WTC11 (cell line): ENCODE measurements at regions not wholly inside any gene's neighbourhood (a gene's known extent, or its start where the extent isn't known, plus 50 kb on each side); places are given as distances from the start of the nearest gene placed in this dataset.

Experiments
- ATAC-seq: fragments of 200-7000 bp; cut with Tn5 transposase; 2 replicates; pipeline ENCODE4 v1.10.0; 2021; ENCODE audit warnings: mild to moderate bottlenecking, moderate library complexity
- CTCF ChIA-PET: fragments of 300-600 bp; sonication (Branson Sonifier 250); formaldehyde crosslinking; loops from one replicate; lab custom pipeline; 2021; ENCODE audit warnings: antibody characterized with exemption; lab: Charles Lee
- POLR2A ChIA-PET: fragments of 350-600 bp; sonication (Branson Sonifier 250); formaldehyde crosslinking; loops from one replicate; lab custom pipeline; 2021; ENCODE audit warnings: antibody characterized with exemption; lab: Charles Lee
- DNase-seq: peaks from one replicate; pipeline ENCODE4 v3.0.0; 2021; ENCODE audit warnings: low spot score
- H3K27ac Mint-ChIP-seq: 2 replicates; pipeline ENCODE4 v1.8.0; 2021; ENCODE audit warnings: mixed read lengths
- H3K27me3 Mint-ChIP-seq: 2 replicates; pipeline ENCODE4 v1.8.0; 2021; ENCODE audit warnings: low read depth, mild to moderate bottlenecking, moderate library complexity, mixed read lengths
- H3K36me3 Mint-ChIP-seq: 2 replicates; pipeline ENCODE4 v1.8.0; 2021; ENCODE audit warnings: mixed read lengths
- H3K4me1 Mint-ChIP-seq: 2 replicates; pipeline ENCODE4 v1.8.0; 2022; ENCODE audit warnings: mixed read lengths
- H3K4me3 Mint-ChIP-seq: 2 replicates; pipeline ENCODE4 v1.8.0; 2021; ENCODE audit warnings: mild to moderate bottlenecking, moderate library complexity, mixed read lengths
- H3K9me3 Mint-ChIP-seq: 2 replicates; pipeline ENCODE4 v1.8.0; 2021; ENCODE audit warnings: mixed read lengths
- ATF3 ChIP-seq: sonication (generic); formaldehyde crosslinking; conservative IDR thresholded peaks from 2 replicates; pipeline ENCODE4 v1.8.1; 2022; ENCODE audit warnings: mild to moderate bottlenecking, missing genetic modification reagents
- CREB1 ChIP-seq: sonication (generic); formaldehyde crosslinking; IDR thresholded peaks from 2 replicates; pipeline ENCODE4 v1.8.0; 2023; ENCODE audit warnings: mild to moderate bottlenecking, missing genetic modification reagents
- CREM ChIP-seq: sonication (generic); formaldehyde crosslinking; IDR thresholded peaks from 2 replicates; pipeline ENCODE4 v1.8.1; 2022; ENCODE audit warnings: mild to moderate bottlenecking, missing genetic modification reagents, moderate library complexity
- E2F1 ChIP-seq: sonication (generic); formaldehyde crosslinking; IDR thresholded peaks from 2 replicates; pipeline ENCODE4 v1.8.0; 2022; ENCODE audit warnings: mild to moderate bottlenecking, missing genetic modification reagents
- EMX1 ChIP-seq: fragments of 250-450 bp; sonication (Bioruptor Pico); IDR thresholded peaks from 2 replicates; pipeline ENCODE4 v1.8.0; 2021; ENCODE audit warnings: mild to moderate bottlenecking
- FOXJ3 ChIP-seq: sonication (generic); formaldehyde crosslinking; IDR thresholded peaks from 2 replicates; pipeline ENCODE4 v1.9.0; 2021; ENCODE audit warnings: missing genetic modification reagents, mild to moderate bottlenecking, borderline replicate concordance
- FOXK1 ChIP-seq: sonication (generic); formaldehyde crosslinking; IDR thresholded peaks from 2 replicates; pipeline ENCODE4 v1.8.0; 2022; ENCODE audit warnings: mild to moderate bottlenecking, moderate library complexity, missing genetic modification reagents
- FOXP4 ChIP-seq: sonication (generic); formaldehyde crosslinking; IDR thresholded peaks from 2 replicates; pipeline ENCODE4 v1.8.0; 2022; ENCODE audit warnings: mild to moderate bottlenecking, missing genetic modification reagents
- IRF1 ChIP-seq: sonication (generic); formaldehyde crosslinking; IDR thresholded peaks from 2 replicates; pipeline ENCODE4 v1.8.0; 2023; ENCODE audit warnings: missing genetic modification reagents
- JAZF1 ChIP-seq: fragments of 250-450 bp; sonication (Bioruptor Pico); IDR thresholded peaks from 2 replicates; pipeline ENCODE4 v1.9.0; 2021; ENCODE audit warnings: moderate library complexity, mild to moderate bottlenecking, inconsistent platforms
- JUN ChIP-seq: sonication (generic); formaldehyde crosslinking; IDR thresholded peaks from 2 replicates; pipeline ENCODE4 v1.8.0; 2023; ENCODE audit warnings: mild to moderate bottlenecking, missing genetic modification reagents
- KAT7 ChIP-seq: sonication (generic); formaldehyde crosslinking; IDR thresholded peaks from 2 replicates; pipeline ENCODE4 v1.8.1; 2023; ENCODE audit warnings: missing genetic modification reagents, mild to moderate bottlenecking, borderline replicate concordance
- NFATC4 ChIP-seq: fragments of 250-450 bp; sonication (Bioruptor Pico); IDR thresholded peaks from 2 replicates; pipeline ENCODE4 v1.9.0; 2021; ENCODE audit warnings: mild to moderate bottlenecking
- NR2C2 ChIP-seq: sonication (generic); formaldehyde crosslinking; IDR thresholded peaks from 2 replicates; pipeline ENCODE4 v1.8.0; 2022; ENCODE audit warnings: mild to moderate bottlenecking, missing genetic modification reagents
- TCF7 ChIP-seq: sonication (generic); formaldehyde crosslinking; IDR thresholded peaks from 2 replicates; pipeline ENCODE4 v1.8.0; 2022; ENCODE audit warnings: mild to moderate bottlenecking, low read depth, missing genetic modification reagents, moderate library complexity
- ZNF138 ChIP-seq: sonication (generic); formaldehyde crosslinking; conservative IDR thresholded peaks from 2 replicates; pipeline ENCODE4 v1.8.1; 2022; ENCODE audit warnings: mild to moderate bottlenecking, moderate library complexity, missing genetic modification reagents
- ZNF219 ChIP-seq: sonication (generic); formaldehyde crosslinking; IDR thresholded peaks from 2 replicates; pipeline ENCODE4 v1.8.0; 2023; ENCODE audit warnings: missing genetic modification reagents, mild to moderate bottlenecking, borderline replicate concordance
- ZNF512 ChIP-seq: sonication (generic); formaldehyde crosslinking; IDR thresholded peaks from 2 replicates; pipeline ENCODE4 v1.8.1; 2022; ENCODE audit warnings: missing genetic modification reagents, borderline replicate concordance
- ZNF532 ChIP-seq: fragments of 250-450 bp; sonication (Bioruptor Pico); IDR thresholded peaks from 2 replicates; pipeline ENCODE4 v1.9.0; 2021; ENCODE audit warnings: mild to moderate bottlenecking, borderline replicate concordance
- TF ChIP-seq, protein P1 (sequence below): sonication (generic); formaldehyde crosslinking; conservative IDR thresholded peaks from 2 replicates; pipeline ENCODE4 v1.8.1; 2023; ENCODE audit warnings: mild to moderate bottlenecking, low read depth, missing genetic modification reagents, moderate library complexity

DNA sequence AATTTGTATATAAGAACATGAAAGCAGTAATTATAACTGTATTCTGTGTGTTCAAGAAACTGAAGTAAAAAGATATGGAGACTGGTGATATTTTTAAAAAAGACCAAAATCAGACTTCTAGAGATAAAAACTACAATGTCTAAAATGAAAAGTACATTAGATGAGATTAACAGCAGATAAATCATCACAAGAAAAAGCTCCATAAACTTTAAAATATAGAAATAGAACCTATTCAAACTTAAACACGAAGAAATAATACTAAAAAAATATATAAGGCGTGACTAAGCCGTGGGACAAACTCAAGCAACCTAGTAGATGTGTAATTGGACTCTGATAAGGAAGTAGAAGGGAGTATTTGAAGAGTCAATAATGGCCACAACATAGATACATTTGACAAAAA, 189.1 kb upstream of the ZMIZ1 start (continued):
- TF ChIP-seq ZNF532 (CRISPR knock-in tag) (no peak), CREB1 (CRISPR knock-in tag) (no peak), JUN (CRISPR knock-in tag) (no peak), FOXP4 (CRISPR knock-in tag) (no peak), FOXJ3 (CRISPR knock-in tag) (no peak), ZNF138 (CRISPR knock-in tag) (no peak)

- TF ChIP-seq KAT7 (CRISPR knock-in tag) (no peak), NFATC4 (no peak), NR2C2 (CRISPR knock-in tag) (no peak), ZNF219 (CRISPR knock-in tag) (no peak), JAZF1 (CRISPR knock-in tag) (no peak), CREM (CRISPR knock-in tag) (no peak), ZNF512 (no peak), IRF1 (CRISPR knock-in tag) (no peak), ATF3 (CRISPR knock-in tag) (no peak), TCF7 (CRISPR knock-in tag) (no peak), E2F1 (no peak), FOXK1 (CRISPR knock-in tag) (no peak), EMX1 (no peak)
- TF ChIP-seq, protein P1, sequence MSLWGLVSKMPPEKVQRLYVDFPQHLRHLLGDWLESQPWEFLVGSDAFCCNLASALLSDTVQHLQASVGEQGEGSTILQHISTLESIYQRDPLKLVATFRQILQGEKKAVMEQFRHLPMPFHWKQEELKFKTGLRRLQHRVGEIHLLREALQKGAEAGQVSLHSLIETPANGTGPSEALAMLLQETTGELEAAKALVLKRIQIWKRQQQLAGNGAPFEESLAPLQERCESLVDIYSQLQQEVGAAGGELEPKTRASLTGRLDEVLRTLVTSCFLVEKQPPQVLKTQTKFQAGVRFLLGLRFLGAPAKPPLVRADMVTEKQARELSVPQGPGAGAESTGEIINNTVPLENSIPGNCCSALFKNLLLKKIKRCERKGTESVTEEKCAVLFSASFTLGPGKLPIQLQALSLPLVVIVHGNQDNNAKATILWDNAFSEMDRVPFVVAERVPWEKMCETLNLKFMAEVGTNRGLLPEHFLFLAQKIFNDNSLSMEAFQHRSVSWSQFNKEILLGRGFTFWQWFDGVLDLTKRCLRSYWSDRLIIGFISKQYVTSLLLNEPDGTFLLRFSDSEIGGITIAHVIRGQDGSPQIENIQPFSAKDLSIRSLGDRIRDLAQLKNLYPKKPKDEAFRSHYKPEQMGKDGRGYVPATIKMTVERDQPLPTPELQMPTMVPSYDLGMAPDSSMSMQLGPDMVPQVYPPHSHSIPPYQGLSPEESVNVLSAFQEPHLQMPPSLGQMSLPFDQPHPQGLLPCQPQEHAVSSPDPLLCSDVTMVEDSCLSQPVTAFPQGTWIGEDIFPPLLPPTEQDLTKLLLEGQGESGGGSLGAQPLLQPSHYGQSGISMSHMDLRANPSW (CRISPR knock-in tag) = no peak
- TF ChIP-seq, all 79 proteins: peak for 0
- no peak overlapping the region for H3K27ac Mint-ChIP-seq
- ATAC-seq (no peak), DNase-seq (no peak)
- peaks cover 9% of the 10 kb centered on the region for H3K4me1 Mint-ChIP-seq
- H3K27me3 Mint-ChIP-seq = no peaks in the 10 kb centered on the region; the same call in 1 of the 2 replicates
- H3K4me3 Mint-ChIP-seq = no peak overlapping the region
- peaks cover 7% of the 10 kb centered on the region; the same call in 1 of the 2 replicates for H3K36me3 Mint-ChIP-seq
- ChIA-PET POLR2A (no interaction called here), CTCF (no interaction called here)
- peaks cover 24% of the 10 kb centered on the region for H3K9me3 Mint-ChIP-seq
These were observed 182.6 kb upstream of the ZMIZ1 start for GRCh38 chr10:78886129-78886528.
